Kidney capillary endothelial cell (primary cell): ENCODE measurements at regions not wholly inside any gene's neighbourhood (a gene's known extent, or its start where the extent isn't known, plus 50 kb on each side); places are given as distances from the start of the nearest gene placed in this dataset.
A peak's percentile ranks its signal among the peaks of the same experiment; 100 is the strongest.
"Not testable (repeated sequence)": the region's sequence is repeated elsewhere in the genome, so short reads cannot be mapped to it uniquely, and the experiment has no call there.

ENCODE experiments used
- DNase-seq: peaks from one replicate; pipeline ENCODE4 v3.0.0-alpha.2; 2018; ENCODE audit warnings: low spot score

DNA sequence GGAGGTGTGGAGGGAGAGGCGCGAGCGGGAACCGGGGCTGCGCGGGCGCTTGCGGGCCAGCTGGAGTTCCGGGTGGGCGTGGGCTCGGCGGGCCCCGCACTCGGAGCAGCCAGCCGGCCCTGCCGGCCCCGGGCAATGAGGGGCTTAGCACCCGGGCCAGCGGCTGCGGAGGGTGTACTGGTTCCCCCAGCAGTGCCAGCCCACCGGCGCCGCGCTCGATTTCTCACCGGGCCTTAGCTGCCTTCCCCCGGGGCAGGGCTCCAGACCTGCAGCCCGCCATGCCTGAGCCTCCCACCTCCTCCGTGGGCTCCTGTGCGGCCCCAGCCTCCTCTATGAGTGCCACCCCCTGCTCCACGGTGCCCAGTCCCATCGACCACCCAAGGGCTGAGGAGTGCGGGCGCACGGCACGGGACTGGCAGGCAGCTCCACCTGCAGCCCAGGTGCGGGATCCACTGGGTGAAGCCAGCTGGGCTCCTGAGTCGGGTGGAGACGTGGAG lies 141.4 kb downstream of the SPRY1 start:
- not testable (repeated sequence) for DNase-seq

DNA sequence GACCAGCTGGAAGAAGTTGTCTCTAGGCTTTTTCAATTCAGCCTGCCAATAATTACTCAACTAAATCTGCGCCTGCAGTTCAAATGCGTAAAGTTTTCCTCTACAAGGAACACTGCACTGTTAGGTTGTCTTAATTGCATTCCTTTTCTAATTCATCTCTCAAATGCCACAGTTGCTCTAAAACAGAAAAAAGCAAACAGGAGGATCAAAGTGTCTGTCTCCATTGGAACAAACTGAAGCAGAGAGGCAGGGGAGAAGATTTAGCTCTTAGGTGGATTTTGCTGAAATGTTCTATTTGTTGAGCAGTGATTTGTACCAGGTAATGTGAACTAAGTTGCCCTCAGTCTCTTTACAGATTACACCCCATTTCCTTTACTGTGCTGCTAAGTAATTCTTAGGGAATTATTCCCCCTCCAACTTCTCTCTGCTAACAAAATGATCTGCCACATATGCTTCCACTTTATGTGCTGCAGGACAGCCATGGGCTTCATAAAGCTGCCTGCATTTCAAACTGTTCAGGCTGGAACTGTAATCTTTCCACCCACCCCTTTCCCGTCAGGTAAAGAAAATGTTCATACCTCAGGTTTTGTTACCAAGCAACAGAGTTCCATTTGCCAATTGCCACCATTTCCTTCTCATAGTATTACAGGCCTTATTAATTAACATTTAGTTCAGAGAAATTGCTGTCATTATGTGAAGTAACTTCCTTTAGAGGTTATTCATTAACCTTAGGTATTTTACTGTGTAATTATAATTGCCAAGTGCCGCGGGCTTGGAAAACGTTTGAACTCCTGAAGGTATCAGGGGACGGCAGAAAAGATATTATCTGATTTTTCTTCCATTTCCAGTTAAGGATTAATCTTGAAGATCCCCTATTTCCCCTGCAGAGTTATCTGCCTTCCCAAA lies 149.3 kb downstream of the SPRY1 start:
- no peak for DNase-seq

DNA sequence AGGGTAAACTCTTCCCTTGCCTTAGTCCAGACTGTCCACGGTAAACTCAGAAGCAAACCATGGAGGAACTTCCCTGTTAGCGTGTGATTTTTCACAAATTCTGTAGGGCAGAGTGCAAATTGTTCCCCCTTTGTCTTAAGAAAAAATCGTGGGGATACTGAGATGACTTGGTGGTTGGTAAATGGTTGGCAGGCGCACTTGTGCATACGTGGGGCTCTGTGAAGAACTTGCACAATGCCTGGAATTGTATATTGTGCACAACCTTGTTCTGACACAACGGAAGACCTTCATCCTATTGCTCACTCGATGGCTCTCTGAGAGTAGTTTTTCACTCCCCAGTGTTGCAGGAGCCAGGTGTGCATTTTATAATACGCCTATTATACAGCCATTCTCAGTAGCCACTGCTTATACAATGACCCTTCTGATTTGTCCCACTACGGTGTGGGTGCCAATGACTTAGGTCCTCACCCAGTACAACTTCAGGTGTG lies 150.0 kb downstream of the SPRY1 start:
- no peak for DNase-seq

DNA sequence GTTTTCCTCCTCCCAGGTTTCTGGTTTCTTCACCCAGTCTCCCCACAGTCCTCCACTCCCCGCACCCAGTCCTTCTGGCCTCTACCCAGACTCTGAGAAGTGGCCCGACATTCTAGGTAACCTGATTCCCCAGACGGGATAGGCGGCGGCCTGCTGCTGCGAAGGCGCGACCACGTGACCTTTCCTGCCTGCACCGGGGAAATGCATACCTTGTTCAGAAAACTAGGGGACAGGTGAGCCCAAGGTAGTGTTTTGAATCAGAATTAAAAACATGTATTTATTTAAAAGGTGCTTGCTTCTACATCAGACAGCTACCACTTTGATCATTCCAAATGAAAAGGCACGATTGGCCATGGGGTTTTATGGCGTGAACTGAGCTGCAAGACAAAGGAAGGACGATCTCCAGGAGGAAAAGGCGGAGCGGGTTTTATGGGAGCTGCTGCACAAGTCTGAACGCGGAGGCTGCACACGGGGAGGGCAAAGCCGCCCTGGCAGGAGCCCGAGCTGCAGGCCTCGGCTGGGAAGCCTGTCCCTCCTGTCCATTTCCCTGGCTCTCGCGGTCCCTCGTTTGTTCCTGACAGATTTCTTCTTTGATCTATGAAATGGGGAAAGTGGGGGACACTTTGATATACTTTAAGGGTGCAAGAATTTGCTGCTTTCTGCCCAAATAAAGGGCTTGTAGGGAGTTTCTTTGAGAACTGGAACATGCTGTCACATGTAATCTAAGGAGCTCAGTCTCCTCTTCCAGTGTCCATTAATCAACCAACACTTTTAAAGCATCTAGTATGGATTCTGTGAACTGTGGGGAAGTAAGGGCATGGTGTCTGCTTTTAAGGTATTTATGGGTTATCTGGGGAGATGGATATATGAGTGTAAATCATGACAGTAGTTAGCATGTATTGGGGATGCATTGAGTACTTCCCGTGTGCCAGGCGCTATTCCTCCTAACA lies 150.9 kb downstream of the SPRY1 start:
- no peak for DNase-seq

DNA sequence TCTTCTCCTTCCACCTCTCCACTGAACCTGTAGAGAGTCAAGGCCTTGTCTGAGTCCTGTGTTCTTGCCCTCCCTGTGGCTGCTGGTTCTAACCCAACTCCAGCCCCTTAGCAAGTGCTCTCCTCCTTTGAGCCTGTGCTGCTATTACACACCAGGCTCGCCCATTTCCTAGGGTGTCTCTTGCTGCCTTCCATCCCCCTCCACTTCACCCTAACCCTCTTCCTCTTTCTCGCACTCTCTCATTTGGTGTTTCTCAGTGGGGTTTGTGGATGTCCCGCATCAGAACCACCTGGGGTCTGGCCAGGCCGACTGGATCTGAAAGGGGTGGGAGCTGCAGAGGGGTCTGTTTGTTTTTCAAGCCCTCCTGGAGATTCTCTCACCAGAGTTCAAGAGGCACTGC lies 156.7 kb downstream of the SPRY1 start:
- DNase-seq, result no peak

DNA sequence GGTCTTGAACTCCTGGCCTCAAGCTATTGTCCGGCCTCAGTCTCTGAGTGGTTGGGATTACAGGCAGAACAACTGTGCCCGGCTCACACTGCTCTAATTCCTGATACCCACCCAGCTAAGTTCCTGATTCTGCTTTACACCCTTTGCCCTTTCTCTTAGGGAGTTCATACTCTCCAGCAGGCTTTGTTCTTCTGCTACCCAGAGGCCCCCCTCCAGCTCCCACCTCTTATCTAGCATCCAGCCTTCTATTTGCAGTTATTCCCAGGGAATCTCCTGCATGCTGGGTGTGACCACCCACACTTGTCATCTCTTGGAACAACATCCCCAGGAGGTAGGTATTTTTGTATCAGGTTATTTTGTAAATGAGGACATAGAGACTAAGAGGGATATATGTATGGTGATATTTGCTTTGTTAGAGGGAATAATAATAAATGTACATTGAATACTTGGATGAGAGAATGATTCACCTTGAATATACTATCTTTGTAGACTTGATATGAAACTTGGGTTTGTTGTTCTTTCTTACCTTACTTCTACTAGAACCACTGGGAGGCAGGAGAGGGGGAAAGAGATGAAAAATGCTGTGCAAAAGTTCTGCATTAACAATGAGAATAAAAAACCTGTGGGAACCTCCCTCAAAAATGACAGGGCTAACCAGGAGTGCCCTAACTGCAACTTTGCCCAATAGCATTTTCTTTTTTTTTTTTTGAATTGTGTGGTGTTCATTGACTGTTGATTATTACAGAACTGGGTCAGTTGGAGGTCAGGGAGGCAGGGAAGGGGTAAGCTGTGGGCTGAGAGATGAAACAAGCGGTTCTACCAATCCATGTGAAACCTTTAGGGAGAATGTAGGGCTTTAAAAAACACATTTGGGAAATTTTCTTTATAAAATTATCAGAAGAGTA lies 157.4 kb downstream of the SPRY1 start:
- no peak for DNase-seq

DNA sequence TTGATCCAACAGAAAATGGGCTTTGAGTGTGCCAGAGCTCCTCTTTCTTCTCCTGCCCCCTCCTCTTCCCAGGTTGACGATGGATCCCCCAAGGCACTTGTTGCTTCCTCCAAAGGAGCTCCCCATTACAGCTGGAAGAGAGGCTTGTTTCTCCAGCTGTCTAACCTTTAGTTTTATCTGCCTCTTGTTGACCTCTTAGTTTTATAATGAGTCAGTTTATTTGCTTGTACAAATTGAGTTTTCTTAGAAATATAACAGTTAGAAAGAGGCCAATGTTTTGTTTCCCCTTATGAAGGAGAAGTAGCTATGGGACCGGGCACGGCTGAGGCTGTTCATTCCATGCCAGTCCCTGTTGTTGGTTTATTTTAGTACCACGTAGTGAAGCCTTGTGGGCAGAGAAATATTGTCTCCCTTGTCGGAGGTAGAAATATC lies 158.2 kb downstream of the SPRY1 start:
- DNase-seq, result no peak

DNA sequence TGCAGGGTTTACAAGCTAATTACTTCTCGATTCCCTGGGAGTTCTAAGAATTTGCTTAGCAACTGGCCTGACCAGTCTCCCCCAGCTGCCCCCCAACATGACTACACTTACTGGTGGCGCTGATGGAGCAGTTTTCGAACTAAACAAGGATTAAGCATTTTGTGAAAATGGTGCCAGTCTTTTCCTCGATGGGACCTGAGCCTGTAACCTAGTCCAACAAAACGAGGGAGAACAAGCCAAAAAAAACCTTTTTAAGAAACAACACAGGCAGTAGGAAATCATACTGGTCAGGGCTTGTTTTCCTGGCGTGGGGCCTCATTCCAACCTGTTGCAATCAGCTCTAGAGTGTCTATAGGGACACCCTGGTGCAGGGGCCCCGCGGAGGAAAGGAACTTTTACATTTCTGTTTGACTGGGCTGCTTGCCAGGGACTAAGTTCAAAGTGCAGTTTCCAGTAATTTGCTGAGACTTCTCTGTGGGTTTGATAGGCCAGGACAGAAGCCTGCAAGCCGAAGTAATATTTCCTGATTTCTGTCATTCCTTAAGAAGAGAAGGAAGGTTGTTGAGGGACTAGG lies 158.7 kb downstream of the SPRY1 start:
- no peak for DNase-seq

DNA sequence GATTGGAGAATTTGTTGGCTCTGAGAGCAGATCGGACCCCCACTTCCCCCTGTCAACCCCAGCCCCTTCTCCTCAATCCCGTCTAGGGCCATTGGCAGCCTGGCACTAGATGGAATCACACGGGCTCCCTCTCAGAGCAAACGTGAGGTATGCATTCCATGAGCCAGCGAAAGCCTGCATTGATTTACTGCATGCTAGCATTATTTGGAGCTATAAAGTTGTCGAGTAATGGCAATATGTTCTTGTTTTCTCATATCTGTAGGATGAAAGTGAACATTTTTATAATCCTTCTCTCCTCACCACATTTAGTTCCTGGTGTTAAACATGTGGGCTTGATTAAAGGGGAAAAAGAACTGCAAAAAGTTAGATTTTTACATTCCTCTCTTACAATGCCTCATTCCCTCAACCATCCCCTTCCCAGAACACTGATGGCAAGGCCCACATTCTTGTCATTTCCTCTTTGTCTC lies 159.2 kb downstream of the SPRY1 start:
- no peak for DNase-seq

DNA sequence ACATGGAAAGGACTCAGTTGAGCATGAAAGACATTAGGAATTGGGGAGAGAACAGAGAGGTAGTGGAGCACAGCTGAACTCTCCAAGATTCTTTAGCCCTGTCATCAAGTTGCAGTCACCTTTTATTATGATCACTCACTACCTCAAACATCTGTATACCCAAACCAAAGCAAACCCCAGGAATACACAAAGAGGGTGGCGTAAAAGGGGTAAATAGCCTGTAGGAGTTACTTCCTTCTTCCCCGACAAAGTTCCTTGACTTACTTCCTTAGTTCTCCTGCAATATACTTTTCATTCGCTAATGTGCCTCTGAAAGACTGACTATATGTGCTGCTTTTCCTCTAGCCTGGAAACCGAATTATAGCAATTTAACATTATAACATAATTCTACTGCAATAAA lies 159.9 kb downstream of the SPRY1 start:
- no peak for DNase-seq

DNA sequence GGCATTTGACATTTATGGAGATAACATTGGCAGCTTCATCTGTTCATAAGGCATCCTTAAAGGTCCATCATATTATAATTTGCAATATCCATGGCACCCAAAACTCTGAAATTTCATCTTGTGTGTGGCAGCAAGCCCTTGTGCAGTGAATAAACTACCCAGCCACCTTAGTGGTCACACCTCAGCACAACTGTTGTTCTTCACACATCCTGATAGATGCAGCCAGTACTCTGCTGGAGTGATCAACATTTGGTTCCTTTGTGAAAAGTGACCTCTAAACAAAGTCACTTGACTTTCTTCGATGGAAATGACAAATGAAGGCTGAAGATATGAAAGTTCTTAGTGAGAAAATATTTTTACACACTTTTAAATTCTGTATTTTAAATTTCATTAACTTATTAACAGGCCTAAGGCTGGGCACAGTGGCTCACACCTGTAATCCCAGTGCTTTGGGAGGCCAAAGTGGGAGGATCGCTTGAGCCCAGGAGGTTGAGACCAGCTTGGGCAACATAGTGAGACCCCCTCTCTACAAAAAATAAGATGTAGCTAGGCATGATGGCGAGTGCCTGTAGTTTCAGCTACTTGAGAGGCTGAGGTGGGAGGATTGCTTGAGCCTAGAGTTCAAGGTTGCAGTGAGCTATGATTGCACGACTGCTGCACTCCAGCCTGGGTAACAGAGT lies 161.4 kb downstream of the SPRY1 start:
- no peak for DNase-seq

DNA sequence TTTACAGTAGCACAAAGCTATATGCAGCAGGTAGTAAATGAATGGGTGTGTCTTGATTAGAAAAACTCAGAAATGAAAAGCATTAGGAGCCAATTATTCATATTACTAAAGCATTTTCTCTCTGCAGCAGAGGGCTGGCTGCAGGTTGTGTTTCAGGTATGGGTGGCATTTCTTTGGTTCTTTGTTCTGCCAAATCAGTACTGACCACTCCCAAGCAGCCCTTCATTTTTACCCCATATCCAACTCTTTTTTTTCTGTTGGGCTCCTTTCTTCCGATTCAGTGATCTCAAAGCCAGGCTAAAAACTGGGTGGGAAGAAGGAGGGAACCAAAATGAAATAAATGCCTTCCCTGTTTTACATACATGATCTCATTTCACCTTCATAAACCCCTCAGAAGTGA lies 162.3 kb downstream of the SPRY1 start:
- DNase-seq, result no peak

DNA sequence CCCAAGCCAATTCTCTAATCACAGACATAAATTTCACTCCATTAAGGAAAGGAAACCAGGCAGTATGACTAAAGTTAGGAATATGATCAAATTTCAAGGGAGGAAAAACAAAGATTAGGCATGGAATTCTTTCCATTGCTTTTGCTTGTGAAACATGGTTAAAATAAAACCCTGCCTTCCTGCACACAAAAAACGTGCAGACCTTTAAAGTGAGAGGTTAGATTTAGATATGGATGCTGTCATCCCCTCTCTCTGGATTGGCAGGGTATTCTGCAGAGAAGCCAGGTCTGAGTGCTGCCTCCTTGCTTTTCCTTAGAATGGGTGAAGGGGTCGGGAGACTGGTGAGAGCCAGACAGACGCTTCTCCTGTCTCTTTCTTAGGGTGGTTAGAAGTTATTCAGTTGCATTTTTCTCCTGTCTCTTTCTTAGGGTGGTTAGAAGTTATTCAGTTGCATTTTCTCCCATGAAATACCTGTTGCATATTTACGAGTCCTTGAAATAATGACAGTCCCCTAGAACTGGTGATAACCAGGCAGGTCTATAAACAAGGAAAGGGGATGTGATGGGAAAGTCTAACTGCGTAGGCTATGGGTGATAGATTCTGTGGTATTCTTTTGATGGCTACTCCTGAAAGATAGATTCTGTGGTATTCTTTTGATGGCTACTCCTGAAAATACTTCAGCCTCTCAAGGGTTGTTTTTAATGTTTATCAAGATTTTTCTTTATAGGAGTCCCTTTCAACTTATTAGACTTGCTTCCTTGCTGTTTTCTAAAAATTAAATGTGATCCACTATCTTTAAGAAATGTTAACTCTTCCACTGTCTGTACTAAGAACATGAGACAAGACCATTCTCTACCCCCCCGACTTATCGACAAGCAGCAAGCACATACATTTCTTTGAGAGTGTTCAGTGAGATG lies 163.6 kb downstream of the SPRY1 start:
- no peak for DNase-seq

DNA sequence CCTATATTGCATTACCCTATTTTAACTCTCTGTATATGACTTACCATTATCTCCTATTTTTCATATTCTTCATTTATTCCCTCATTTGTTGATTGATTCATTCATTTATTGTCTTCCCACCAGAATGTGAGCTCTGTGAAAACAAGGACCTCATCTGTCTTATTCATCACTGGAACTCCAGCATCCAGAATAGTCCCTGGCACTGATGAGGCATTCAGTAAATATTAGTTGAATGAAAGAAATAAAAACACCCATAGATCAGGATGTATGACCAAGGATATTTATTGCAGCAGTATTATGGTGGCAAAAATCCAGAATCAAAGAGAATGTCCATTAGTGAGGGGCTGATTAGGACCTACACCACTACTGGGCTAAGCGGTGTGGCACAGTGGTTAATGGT lies 164.9 kb downstream of the SPRY1 start:
- DNase-seq, result no peak

DNA sequence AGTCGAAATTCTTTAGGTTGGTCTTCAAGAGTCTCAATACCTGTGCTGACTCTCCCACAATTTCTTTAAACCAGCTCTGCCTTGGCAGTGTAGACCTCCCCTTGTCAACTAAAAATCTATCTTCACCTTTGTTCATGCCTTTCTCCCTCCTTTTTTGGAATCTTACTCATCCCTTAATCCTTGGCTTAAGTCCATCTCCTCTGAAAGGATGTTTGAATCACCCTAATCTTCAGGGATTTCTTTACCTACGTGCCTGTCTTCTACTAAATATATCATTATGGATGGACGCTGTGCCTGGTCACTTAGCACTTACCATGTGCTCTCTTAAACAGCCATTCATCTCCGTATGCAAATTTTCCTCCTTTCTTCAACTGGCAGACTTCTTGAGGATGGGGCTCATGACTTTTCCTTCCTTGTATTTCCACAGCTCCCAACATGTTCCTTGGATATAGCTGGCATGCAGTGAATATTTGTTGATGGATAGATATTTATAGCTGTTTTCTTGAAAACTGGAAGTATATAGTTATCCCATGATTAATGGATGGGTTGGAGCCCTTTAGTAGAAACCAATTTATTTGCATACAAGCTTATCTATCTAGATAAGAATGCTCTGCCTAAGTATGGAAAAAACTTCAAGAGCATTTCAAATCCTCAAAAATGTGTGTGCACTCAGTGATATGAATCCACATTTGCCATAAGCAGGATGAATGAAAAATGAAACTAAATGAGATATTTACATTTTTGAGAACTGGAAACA lies 166.6 kb downstream of the SPRY1 start:
- DNase-seq, result no peak

DNA sequence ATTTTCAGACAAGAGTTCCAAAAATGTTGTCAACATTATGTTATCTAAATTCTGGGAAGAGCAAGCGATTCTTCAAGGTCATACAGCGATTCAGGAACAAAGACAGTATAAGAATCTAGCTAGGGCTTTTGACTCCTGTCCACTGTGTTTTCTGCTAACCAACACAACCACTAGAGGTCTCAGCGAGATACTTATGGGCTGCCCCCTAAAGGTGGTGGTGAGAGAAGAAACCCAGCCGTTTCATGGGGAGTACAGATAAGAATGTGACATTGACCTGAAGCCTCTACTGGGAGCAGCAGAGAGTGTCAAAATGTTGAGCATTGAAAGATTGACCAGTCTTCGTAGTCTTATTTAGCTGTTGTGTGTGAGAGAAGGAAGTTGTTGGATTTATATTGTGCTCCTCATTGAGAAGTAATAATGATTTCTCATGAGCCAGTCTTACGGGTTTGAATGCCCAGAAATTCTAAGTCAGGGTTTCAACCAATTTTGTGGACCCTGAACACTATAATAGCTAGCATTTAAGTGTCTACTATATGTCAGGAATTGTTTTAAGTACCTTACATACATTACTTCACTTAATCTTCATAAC lies 168.3 kb downstream of the SPRY1 start:
- DNase-seq, result peak; percentile 65

DNA sequence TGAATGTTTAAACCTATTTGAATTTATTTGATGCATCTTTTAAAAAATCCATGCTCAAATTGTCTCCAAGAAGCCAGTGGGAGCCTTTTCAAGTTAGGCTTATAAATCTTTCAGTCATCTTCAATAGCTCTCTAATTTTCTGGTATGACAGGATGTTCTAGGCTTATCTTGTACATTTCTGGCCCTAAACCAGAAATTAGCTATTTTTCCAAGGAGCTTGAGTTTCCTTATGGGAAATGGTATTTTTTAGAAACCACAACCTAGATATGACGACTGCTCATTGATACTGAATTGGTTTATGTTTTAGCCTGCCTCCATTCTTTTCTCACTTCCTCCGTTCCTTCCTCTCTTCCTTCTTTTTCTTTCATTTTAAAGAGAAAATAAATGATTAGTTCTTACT lies 172.3 kb downstream of the SPRY1 start:
- no peak for DNase-seq

DNA sequence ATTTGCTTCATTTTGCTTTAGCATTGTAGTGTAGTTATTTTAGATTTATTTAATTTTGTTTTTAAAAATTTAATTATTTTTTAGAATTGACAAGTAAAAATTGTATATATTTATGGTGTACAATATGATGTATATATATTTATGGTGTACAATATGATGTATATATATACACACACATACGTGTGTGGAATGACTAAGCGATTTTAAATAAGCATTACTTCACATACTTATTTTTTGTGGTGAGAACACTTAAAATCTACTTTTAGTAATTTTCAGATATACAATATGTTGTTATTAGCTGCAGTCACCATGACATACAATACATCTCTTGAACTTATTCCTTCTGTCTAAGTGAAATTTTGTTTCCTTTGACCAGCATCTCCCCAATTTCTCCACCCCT lies 172.9 kb downstream of the SPRY1 start:
- no peak for DNase-seq
